ENCODE measurements at regions not wholly inside any gene's neighbourhood (a gene's known extent, or its start where the extent isn't known, plus 50 kb on each side); places are given as distances from the start of the nearest gene placed in this dataset.
"Not testable (repeated sequence)": the region's sequence is repeated elsewhere in the genome, so short reads cannot be mapped to it uniquely, and the experiment has no call there.

DNA sequence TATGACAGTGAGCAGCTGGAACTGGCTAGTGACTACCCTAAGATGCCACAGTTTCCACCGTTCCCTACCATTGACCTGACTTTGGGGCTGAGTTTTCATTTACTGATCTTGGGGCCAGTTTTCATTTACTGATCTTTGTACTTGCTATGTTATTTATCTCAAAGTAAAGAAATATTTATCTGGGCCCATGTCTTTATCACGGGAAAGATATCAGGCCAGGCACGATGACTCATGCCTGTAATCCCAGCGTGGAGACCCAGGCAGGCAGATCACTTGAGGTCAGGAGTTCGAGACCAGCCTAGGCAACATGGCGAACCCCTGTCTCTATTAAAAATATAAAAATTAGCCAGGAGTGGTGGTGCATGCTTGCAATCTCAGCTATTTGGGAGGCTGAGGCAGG lies 83.5 kb downstream of the EOMES start:
- peaks cover 0 to 13% (median 0%) of the 10 kb centered on the region in 12 donors for H3K4me1 ChIP-seq
- intact Hi-C loops (cut with DNase I): loop anchor here in 2 of 10 donors (10.0 kb wide), 1 partner anchor 154 kb away; the partner anchor contains the start of gene SLC4A7 (in 2 of the 2)

DNA sequence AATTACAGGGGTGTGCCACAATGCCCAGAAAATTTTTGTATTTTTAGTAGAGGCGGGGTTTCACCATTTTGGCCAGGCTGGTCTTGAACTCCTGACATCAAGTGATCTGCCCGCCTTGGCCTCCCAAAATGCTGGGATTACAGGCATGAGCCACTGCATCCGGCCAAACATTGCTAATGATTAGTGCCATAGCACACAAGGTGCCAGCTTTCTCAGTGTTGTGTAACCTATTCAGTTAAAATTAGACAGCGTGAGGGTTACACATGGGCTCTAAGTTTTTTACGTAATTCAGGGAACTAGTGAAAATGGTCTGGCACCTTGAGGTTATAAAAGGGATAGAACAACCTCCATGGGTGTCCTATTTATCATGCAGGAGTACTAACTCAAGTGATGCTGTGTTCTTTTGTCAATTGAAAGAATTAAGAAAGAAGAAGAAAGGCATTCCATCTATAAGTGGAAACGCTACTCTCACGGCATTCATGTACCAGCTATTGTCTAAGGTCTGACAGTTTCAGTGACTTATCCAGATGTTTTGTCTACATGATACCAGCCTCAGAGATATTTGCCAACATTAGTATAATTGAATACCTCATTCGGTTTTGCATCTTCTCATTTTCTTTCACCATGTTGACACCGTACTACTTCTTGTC lies 84.7 kb downstream of the EOMES start:
- no peak for DNase-seq
- intact Hi-C loops (cut with DNase I): loop anchor here in 2 of 10 donors (10.0 kb wide), 1 partner anchor 153 kb away; the partner anchor contains the start of gene SLC4A7 (in 2 of the 2)
- TF ChIP-seq, protein P1, sequence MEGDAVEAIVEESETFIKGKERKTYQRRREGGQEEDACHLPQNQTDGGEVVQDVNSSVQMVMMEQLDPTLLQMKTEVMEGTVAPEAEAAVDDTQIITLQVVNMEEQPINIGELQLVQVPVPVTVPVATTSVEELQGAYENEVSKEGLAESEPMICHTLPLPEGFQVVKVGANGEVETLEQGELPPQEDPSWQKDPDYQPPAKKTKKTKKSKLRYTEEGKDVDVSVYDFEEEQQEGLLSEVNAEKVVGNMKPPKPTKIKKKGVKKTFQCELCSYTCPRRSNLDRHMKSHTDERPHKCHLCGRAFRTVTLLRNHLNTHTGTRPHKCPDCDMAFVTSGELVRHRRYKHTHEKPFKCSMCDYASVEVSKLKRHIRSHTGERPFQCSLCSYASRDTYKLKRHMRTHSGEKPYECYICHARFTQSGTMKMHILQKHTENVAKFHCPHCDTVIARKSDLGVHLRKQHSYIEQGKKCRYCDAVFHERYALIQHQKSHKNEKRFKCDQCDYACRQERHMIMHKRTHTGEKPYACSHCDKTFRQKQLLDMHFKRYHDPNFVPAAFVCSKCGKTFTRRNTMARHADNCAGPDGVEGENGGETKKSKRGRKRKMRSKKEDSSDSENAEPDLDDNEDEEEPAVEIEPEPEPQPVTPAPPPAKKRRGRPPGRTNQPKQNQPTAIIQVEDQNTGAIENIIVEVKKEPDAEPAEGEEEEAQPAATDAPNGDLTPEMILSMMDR (IDR thresholded peaks at IDR 0.05): no peak
- no peak for TF ChIP-seq POLR2A (IDR thresholded peaks at IDR 0.05)
- H3K4me3 ChIP-seq: no peak overlapping the region
- WGBS, 4 donors: 84 to 88% (median 88%) methylated on average over 9 of the region's 9 CpGs
- no peak overlapping the region for H3K27ac ChIP-seq
- no peaks in the 10 kb centered on the region for H3K9me3 ChIP-seq
- no peak for ATAC-seq
- peaks cover 0 to 13% (median 1%) of the 10 kb centered on the region in 12 donors for H3K4me1 ChIP-seq
- H3K27me3 ChIP-seq: no peaks in the 10 kb centered on the region
- no peaks in the 10 kb centered on the region for H3K36me3 ChIP-seq

More for the DNA sequence above, 83.5 kb downstream of the EOMES start:
- WGBS, 4 donors: 62 to 72% (median 71%) methylated on average over 6 of the region's 6 CpGs
- no peaks in the 10 kb centered on the region for H3K36me3 ChIP-seq
- peak overlapping the region in 2 of 12 donors; percentile 9 to 47 for H3K27ac ChIP-seq
- H3K4me3 ChIP-seq: no peak overlapping the region
- ATAC-seq (no peak), DNase-seq (no peak)
- TF ChIP-seq POLR2A (IDR thresholded peaks at IDR 0.05): no peak
- TF ChIP-seq, protein P1 (IDR thresholded peaks at IDR 0.05): no peak
- no peaks in the 10 kb centered on the region for H3K9me3 ChIP-seq
- no peaks in the 10 kb centered on the region for H3K27me3 ChIP-seq

DNA sequence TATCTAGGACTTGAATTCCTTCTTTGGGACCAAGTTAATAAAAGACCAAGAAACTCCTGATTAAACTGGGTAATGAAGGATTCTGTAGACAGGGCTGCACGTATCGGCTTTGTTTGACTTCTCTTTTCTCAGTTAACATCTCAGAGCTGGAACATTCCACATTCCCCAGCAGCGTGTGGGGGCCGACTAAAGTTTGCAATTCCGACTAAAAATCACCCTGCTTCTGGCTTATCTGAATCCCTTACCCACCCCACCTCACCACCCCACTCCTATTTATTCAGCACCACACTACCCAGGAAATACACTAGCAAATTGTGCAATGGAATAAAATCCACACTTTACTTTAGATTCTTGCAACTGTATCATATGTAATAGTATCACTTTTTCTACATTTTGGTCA lies 87.1 kb downstream of the EOMES start:
- not testable (repeated sequence) for H3K27me3 ChIP-seq, H3K9me3 ChIP-seq, H3K36me3 ChIP-seq, DNase-seq, H3K4me3 ChIP-seq, ATAC-seq
- Histone ChIP-seq H3K4me1 (peaks cover 0 to 13% (median 1%) of the 10 kb centered on the region in 12 donors), H3K27ac (peak overlapping the region in 1 of 12 donors; percentile 2)
- intact Hi-C loops (cut with DNase I): loop anchor here in 2 of 10 donors (10.0 kb wide), 1 partner anchor 150 kb away; the partner anchor contains the start of gene SLC4A7 (in 2 of the 2)
- 72 to 81% (median 77%) methylated on average over 5 of the region's 5 CpGs for WGBS, 4 donors

DNA sequence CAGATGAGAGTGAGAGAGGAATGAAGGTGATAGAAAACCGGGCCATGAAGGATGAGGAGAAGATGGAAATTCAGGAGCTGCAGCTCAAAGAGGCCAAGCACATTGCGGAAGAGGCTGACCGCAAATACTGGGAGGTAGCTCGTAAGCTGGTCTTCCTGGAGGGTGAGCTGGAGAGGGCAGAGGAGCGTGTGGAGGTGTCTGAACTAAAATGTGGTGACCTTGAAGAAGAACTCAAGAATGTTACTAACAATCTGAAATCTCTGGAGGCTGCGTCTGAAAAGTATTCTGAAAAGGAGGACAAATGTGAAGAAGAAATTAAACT lies 88.9 kb downstream of the EOMES start:
- H3K27ac ChIP-seq: peak overlapping the region; percentile 3 to 91 (median 76)
- intact Hi-C loops (cut with DNase I): loop anchor here in 3 of 10 donors (5.0 to 10.0 kb wide), 2 partner anchors 148 to 151 kb away; partner anchors contain the start of gene SLC4A7 (in 3 of the 3)
- ATAC-seq (peak in 3 of 4 donors; percentile 64 to 74 (median 65)), DNase-seq (peak in 2 of 5 donors; percentile 18 to 28)
- TF ChIP-seq, protein P1 (IDR thresholded peaks at IDR 0.05): no peak
- no peak for TF ChIP-seq POLR2A (IDR thresholded peaks at IDR 0.05)
- H3K9me3 ChIP-seq: no peaks in the 10 kb centered on the region
- H3K36me3 ChIP-seq: no peaks in the 10 kb centered on the region
- peaks cover 0 to 10% (median 1%) of the 10 kb centered on the region in 12 donors for H3K4me1 ChIP-seq
- peak overlapping the region in 11 of 12 donors; percentile 25 to 76 (median 63) for H3K4me3 ChIP-seq
- no peaks in the 10 kb centered on the region for H3K27me3 ChIP-seq
- 22 to 40% (median 26%) methylated on average over 6 of the region's 6 CpGs for WGBS, 4 donors

Measured in heart left ventricle (tissue), 16 donors.